ENCODE measurements at regions not wholly inside any gene's neighbourhood (a gene's known extent, or its start where the extent isn't known, plus 50 kb on each side); places are given as distances from the start of the nearest gene placed in this dataset.

- Histone ChIP-seq H3K27me3 (replicated peaks in 1 of 4; ENCODE audit: control extremely low read depth in 1 of 4, control insufficient read depth in 3 of 4, insufficient read depth in 4 of 4, low read length in 3 of 4) (no peaks in the 10 kb centered on the region), H3K4me2 (replicated peaks; ENCODE audit: low read depth, low read length, poor library complexity, severe bottlenecking) (no peak overlapping the region), H2AFZ (ENCODE audit: insufficient read depth, low read depth, low read length, poor library complexity, severe bottlenecking) (no peak overlapping the region), H3K9ac (ENCODE audit: low read length) (no peak overlapping the region), H3K4me1 (ENCODE audit: control insufficient read depth in 2 of 2, insufficient read depth in 2 of 2, low read length in 2 of 2) (no peaks in the 10 kb centered on the region), H3K27ac (ENCODE audit: low read length in 2 of 2) (no peak overlapping the region), H3K79me2 (ENCODE audit: control insufficient read depth, insufficient read depth, low read length) (no peaks in the 10 kb centered on the region), H3K36me3 (replicated peaks in 1 of 2; ENCODE audit: control extremely low read depth in 1 of 2, control insufficient read depth in 1 of 2, extremely low read depth in 1 of 2, insufficient read depth in 2 of 2, low read length in 1 of 2) (no peaks in the 10 kb centered on the region), H3K9me3 (ENCODE audit: control extremely low read depth in 1 of 3, control insufficient read depth in 2 of 3, insufficient read depth in 1 of 3, low read length in 2 of 3) (no peaks in the 10 kb centered on the region), H4K20me1 (ENCODE audit: control insufficient read depth, insufficient read depth, low read length, poor library complexity, severe bottlenecking) (no peaks in the 10 kb centered on the region), H3K4me3 (ENCODE audit: control extremely low read depth in 1 of 5, extremely low read depth in 1 of 5, insufficient read depth in 1 of 5, low read depth in 2 of 5, low read length in 4 of 5) (no peak overlapping the region)
- Mint-ChIP-seq H3K27ac (no peak overlapping the region), H3K9me3 (ENCODE audit: insufficient read depth) (peaks cover 2% of the 10 kb centered on the region), H3K27me3 (no peaks in the 10 kb centered on the region), H3K4me1 (no peaks in the 10 kb centered on the region), H3K4me3 (no peak overlapping the region)
- 75% methylated on average over 5 of the region's 6 CpGs for WGBS (ENCODE audit: insufficient coverage)
- ChIA-PET CTCF (no interaction called here), POLR2A (no interaction called here)
- intact Hi-C loops (cut with micrococcal nuclease) = no loop called here
- no peak for DNase-seq
- ATAC-seq (ENCODE audit: low read depth) = no peak
- TF ChIP-seq EZH2 (IDR thresholded peaks at IDR 0.05; ENCODE audit: borderline replicate concordance, insufficient read depth, low read depth, low read length, poor library complexity, severe bottlenecking) (no peak), CTCF (IDR thresholded peaks at IDR 0.05) (no peak)
Observed at GRCh38 chr18:28357766-28358401, 181.0 kb upstream of the CDH2 start.

- no peaks in the 10 kb centered on the region for H4K20me1 ChIP-seq (ENCODE audit: control insufficient read depth, insufficient read depth, low read length, poor library complexity, severe bottlenecking)
- intact Hi-C loops (cut with micrococcal nuclease) = no loop called here
- no peak overlapping the region for H3K4me3 ChIP-seq (ENCODE audit: control extremely low read depth in 1 of 5, extremely low read depth in 1 of 5, insufficient read depth in 1 of 5, low read depth in 2 of 5, low read length in 4 of 5)
- H3K36me3 ChIP-seq (replicated peaks in 1 of 2; ENCODE audit: control extremely low read depth in 1 of 2, control insufficient read depth in 1 of 2, extremely low read depth in 1 of 2, insufficient read depth in 2 of 2, low read length in 1 of 2) = no peaks in the 10 kb centered on the region
- no peak for TF ChIP-seq CTCF (IDR thresholded peaks at IDR 0.05)
- TF ChIP-seq EZH2 (IDR thresholded peaks at IDR 0.05; ENCODE audit: borderline replicate concordance, insufficient read depth, low read depth, low read length, poor library complexity, severe bottlenecking) = no peak
- H3K4me1 Mint-ChIP-seq = no peaks in the 10 kb centered on the region
- no peaks in the 10 kb centered on the region for H3K27me3 ChIP-seq (replicated peaks in 1 of 4; ENCODE audit: control extremely low read depth in 1 of 4, control insufficient read depth in 3 of 4, insufficient read depth in 4 of 4, low read length in 3 of 4)
- no peak overlapping the region for H2AFZ ChIP-seq (ENCODE audit: insufficient read depth, low read depth, low read length, poor library complexity, severe bottlenecking)
- H3K27ac ChIP-seq (ENCODE audit: low read length in 2 of 2) = no peak overlapping the region
- no peak for DNase-seq
- no peak for ATAC-seq (ENCODE audit: low read depth)
- no peaks in the 10 kb centered on the region for H3K4me1 ChIP-seq (ENCODE audit: control insufficient read depth in 2 of 2, insufficient read depth in 2 of 2, low read length in 2 of 2)
- no peak overlapping the region for H3K4me3 Mint-ChIP-seq
- H3K27me3 Mint-ChIP-seq = no peaks in the 10 kb centered on the region
- H3K9me3 ChIP-seq (ENCODE audit: control extremely low read depth in 1 of 3, control insufficient read depth in 2 of 3, insufficient read depth in 1 of 3, low read length in 2 of 3) = no peaks in the 10 kb centered on the region
- WGBS (ENCODE audit: insufficient coverage) = 76% methylated on average over 2 of the region's 7 CpGs
- H3K4me2 ChIP-seq (replicated peaks; ENCODE audit: low read depth, low read length, poor library complexity, severe bottlenecking) = no peak overlapping the region
- no peak overlapping the region for H3K9ac ChIP-seq (ENCODE audit: low read length)
- ChIA-PET CTCF (no interaction called here), POLR2A (no interaction called here)
- no peak overlapping the region for H3K27ac Mint-ChIP-seq
- H3K9me3 Mint-ChIP-seq (ENCODE audit: insufficient read depth) = peaks cover 5% of the 10 kb centered on the region
- H3K79me2 ChIP-seq (ENCODE audit: control insufficient read depth, insufficient read depth, low read length) = no peaks in the 10 kb centered on the region
Observed at GRCh38 chr18:28350821-28351220, 173.9 kb upstream of the CDH2 start.

All from B cell (primary cell).